HEK293 (cell line): ENCODE measurements at regions not wholly inside any gene's neighbourhood (a gene's known extent, or its start where the extent isn't known, plus 50 kb on each side); places are given as distances from the start of the nearest gene placed in this dataset.

Experiments used
- CTCF ChIA-PET: fragments of 350-600 bp; formaldehyde crosslinking; extraction: SDS; loops from one replicate; lab custom pipeline; 2021; ENCODE audit warnings: antibody characterized with exemption; lab: Yijun Ruan, JAX
- POLR2A ChIA-PET: fragments of 300-600 bp; formaldehyde crosslinking; extraction: SDS; loops from one replicate; lab custom pipeline; 2020; ENCODE audit warnings: antibody characterized with exemption, inconsistent platforms; lab: Yijun Ruan, JAX
- H3K27ac ChIP-seq: fragments of 200-500 bp; sonication (Bioruptor generic); 2 replicates; pipeline ENCODE4 v1.5.1; 2014; ENCODE audit warnings: low read depth, low read length, control low read depth, inconsistent platforms; ENCODE audit errors: extremely low read depth
- H3K36me3 ChIP-seq, 2 experiments: fragments of 200-500 bp in 1 of 2; sonication (Bioruptor generic) in 1 of 2; 1 replicate in 1 of 2; 2 replicates in 1 of 2; pipeline ENCODE4 v1.5.1; 2014 to 2017; ENCODE audit warnings: inconsistent platforms in 2 of 2, low read length in 2 of 2; ENCODE audit not compliant: control insufficient read depth in 2 of 2, insufficient read depth in 1 of 2
- H3K4me1 ChIP-seq: fragments of 200-500 bp; sonication (Bioruptor generic); 2 replicates; pipeline ENCODE4 v1.5.1; 2014; ENCODE audit warnings: mild to moderate bottlenecking, low read length, inconsistent platforms; ENCODE audit not compliant: control insufficient read depth, insufficient read depth
- H3K4me3 ChIP-seq: 2 replicates; pipeline ENCODE4 v1.5.1; 2011; ENCODE audit warnings: low read depth, mild to moderate bottlenecking, control low read depth, low read length, moderate library complexity
- H3K9me3 ChIP-seq: fragments of 200-500 bp; sonication (Bioruptor generic); 2 replicates; pipeline ENCODE4 v1.5.1; 2014; ENCODE audit warnings: low read depth, low read length, inconsistent platforms; ENCODE audit not compliant: control insufficient read depth, insufficient read depth
- EGR2 ChIP-seq: fragments of 450-650 bp; formaldehyde crosslinking; IDR thresholded peaks from 2 replicates; pipeline ENCODE4 v1.5.1; 2016; ENCODE audit warnings: low read depth, missing biosample characterization, missing genetic modification characterization
- GLIS2 ChIP-seq: fragments of 450-650 bp; formaldehyde crosslinking; IDR thresholded peaks from 2 replicates; pipeline ENCODE4 v1.5.1; 2016; ENCODE audit warnings: missing biosample characterization, missing genetic modification characterization
- IKZF3 ChIP-seq: fragments of 450-650 bp; IDR thresholded peaks from 2 replicates; pipeline ENCODE4 v1.5.0; 2018; ENCODE audit warnings: missing biosample characterization, mild to moderate bottlenecking, missing genetic modification characterization, moderate library complexity
- YY1 ChIP-seq: fragments of 450-650 bp; formaldehyde crosslinking; IDR thresholded peaks from 2 replicates; pipeline ENCODE4 v1.5.1; 2018; ENCODE audit warnings: missing biosample characterization, missing genetic modification characterization
- ZFP3 ChIP-seq: fragments of 450-650 bp; formaldehyde crosslinking; IDR thresholded peaks from 2 replicates; pipeline ENCODE4 v1.5.1; 2016; ENCODE audit warnings: low read depth, missing biosample characterization, missing genetic modification characterization
- ZNF133 ChIP-seq: fragments of 450-650 bp; formaldehyde crosslinking; IDR thresholded peaks from 2 replicates; pipeline ENCODE4 v1.5.1; 2016; ENCODE audit warnings: missing biosample characterization, missing genetic modification characterization
- ZNF404 ChIP-seq: fragments of 450-650 bp; formaldehyde crosslinking; IDR thresholded peaks from 2 replicates; pipeline ENCODE4 v1.5.1; 2017; ENCODE audit warnings: missing biosample characterization, missing genetic modification characterization
- ZNF521 ChIP-seq: fragments of 450-650 bp; formaldehyde crosslinking; IDR thresholded peaks from 2 replicates; pipeline ENCODE4 v1.5.1; 2017; ENCODE audit warnings: missing biosample characterization, mild to moderate bottlenecking, missing genetic modification characterization
- ZNF548 ChIP-seq: fragments of 450-650 bp; formaldehyde crosslinking; IDR thresholded peaks from 2 replicates; pipeline ENCODE4 v1.5.1; 2016; ENCODE audit warnings: missing biosample characterization, missing genetic modification characterization
- ZNF549 ChIP-seq: fragments of 450-650 bp; IDR thresholded peaks from 2 replicates; pipeline ENCODE4 v1.5.1; 2018; ENCODE audit warnings: missing biosample characterization, missing genetic modification characterization, mild to moderate bottlenecking, inconsistent platforms, moderate library complexity
- ZNF654 ChIP-seq: fragments of 450-650 bp; formaldehyde crosslinking; IDR thresholded peaks from 2 replicates; pipeline ENCODE4 v1.5.1; 2016; ENCODE audit warnings: low read depth, missing biosample characterization, missing genetic modification characterization
- ZNF792 ChIP-seq: fragments of 450-650 bp; formaldehyde crosslinking; IDR thresholded peaks from 2 replicates; pipeline ENCODE4 v1.5.1; 2016; ENCODE audit warnings: missing biosample characterization, missing genetic modification characterization
- TF ChIP-seq, protein P1 (sequence below): fragments of 450-650 bp; formaldehyde crosslinking; IDR thresholded peaks from 2 replicates; pipeline ENCODE4 v1.5.1; 2016; ENCODE audit warnings: missing biosample characterization, missing genetic modification characterization
- TF ChIP-seq, protein P2 (sequence below): fragments of 450-650 bp; formaldehyde crosslinking; IDR thresholded peaks from 2 replicates; pipeline ENCODE4 v1.5.1; 2016; ENCODE audit warnings: missing biosample characterization, missing genetic modification characterization
- TF ChIP-seq, protein P3 (sequence below): fragments of 450-650 bp; formaldehyde crosslinking; IDR thresholded peaks from 2 replicates; pipeline ENCODE4 v1.5.1; 2016; ENCODE audit warnings: missing biosample characterization, missing genetic modification characterization
- TF ChIP-seq, protein P4 (sequence below): sonication (generic); formaldehyde crosslinking; IDR thresholded peaks from 2 replicates; pipeline ENCODE4 v1.8.1; 2022; ENCODE audit warnings: mild to moderate bottlenecking, moderate library complexity, missing genetic modification reagents
- TF ChIP-seq, protein P5 (sequence below): fragments of 450-650 bp; formaldehyde crosslinking; IDR thresholded peaks from 2 replicates; pipeline ENCODE4 v1.5.0; 2017; ENCODE audit warnings: missing biosample characterization, missing genetic modification characterization, borderline replicate concordance
- TF ChIP-seq, protein P6 (sequence below): fragments of 450-650 bp; IDR thresholded peaks from 2 replicates; pipeline ENCODE4 v1.5.1; 2018; ENCODE audit warnings: missing biosample characterization, mild to moderate bottlenecking, missing genetic modification characterization

DNA sequence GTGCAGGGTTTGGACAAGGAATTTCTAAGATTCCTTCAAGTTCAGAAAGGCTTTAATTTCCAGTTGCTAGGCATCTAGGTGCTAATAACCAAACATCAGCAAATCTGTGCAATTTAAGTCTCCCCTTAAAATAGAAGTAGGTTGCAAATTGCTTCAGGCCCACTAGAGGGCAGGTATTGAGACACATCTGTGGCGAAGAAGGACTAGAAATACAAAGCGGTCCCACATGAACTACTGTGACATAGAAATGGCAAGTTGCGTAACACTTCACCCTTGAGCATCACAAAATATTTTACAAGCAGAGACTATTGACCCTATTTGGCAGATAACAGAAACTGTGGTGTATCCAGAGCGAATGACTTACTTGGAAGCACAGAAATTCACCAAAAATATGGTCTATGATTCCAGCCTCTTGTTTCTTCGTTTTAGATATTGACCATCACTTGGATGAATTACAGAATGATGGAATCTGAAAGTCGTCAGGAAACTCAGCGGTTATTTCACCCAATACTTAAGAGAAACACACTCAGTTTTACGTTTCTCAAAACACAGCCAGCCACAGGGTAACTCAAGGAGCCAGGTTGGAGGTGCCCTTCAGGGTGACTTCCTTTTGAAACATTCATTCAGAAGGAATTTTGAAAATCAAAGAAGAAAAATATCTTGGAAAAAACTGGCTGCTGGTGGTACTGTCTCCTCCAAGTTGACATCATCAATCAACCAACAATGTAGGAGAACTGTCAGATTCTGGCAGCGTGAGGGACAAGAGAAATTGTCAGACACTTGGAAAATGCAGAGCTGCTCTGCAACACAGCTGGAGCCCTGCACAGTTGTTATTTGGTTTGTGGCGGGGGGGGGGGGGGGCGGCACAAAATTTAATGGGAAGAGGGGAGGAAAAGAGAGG lies 256.3 kb upstream of the MINDY3 start:
- TF ChIP-seq, protein P1, sequence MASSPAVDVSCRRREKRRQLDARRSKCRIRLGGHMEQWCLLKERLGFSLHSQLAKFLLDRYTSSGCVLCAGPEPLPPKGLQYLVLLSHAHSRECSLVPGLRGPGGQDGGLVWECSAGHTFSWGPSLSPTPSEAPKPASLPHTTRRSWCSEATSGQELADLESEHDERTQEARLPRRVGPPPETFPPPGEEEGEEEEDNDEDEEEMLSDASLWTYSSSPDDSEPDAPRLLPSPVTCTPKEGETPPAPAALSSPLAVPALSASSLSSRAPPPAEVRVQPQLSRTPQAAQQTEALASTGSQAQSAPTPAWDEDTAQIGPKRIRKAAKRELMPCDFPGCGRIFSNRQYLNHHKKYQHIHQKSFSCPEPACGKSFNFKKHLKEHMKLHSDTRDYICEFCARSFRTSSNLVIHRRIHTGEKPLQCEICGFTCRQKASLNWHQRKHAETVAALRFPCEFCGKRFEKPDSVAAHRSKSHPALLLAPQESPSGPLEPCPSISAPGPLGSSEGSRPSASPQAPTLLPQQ (tag by site-specific recombination): 0 out of 2 replicates have a peak, but pooled peaks have one; percentile 25
- TF ChIP-seq ZNF133 (tag by site-specific recombination) (peak; percentile 65), ZNF654 (tag by site-specific recombination) (peak; percentile 14; the same call in 1 of the 2 replicates), YY1 (tag by site-specific recombination) (no peak)
- H3K36me3 ChIP-seq: no peaks in the 10 kb centered on the region
- H3K9me3 ChIP-seq: no peaks in the 10 kb centered on the region
- no peak overlapping the region for H3K27ac ChIP-seq
- no peaks in the 10 kb centered on the region for H3K4me1 ChIP-seq
- POLR2A ChIA-PET: interaction anchor here (0.7 kb wide), 1 partner anchor 685 kb away, joined by 5 read pairs; no protein-coding TSS in a partner anchor
- CTCF ChIA-PET: interaction anchor here (0.8 to 1.1 kb wide), 5 partner anchors 8 to 576 kb away, joined by 3 to 4 read pairs (median 3); no protein-coding TSS in a partner anchor
- no peak overlapping the region for H3K4me3 ChIP-seq

DNA sequence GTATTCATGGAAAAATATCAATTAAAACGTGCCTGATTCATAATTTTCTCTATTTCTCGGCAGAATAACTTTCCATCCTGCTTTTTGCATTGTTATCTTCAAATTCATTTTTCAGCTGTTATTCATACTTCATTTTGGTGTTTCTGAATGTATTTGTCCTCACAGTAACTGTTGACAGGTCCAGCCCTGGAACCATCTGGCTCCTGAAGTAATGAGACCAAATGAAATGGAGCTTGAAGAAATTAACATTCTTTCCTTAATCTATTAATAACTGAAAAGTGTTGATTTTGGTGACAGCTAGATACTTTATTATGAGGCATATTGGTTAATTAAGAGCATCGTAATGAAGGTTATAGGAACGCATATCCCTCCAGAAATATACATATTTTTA lies 257.0 kb upstream of the MINDY3 start:
- POLR2A ChIA-PET: interaction anchor here (0.7 kb wide), 1 partner anchor 686 kb away, joined by 5 read pairs; no protein-coding TSS in a partner anchor
- Histone ChIP-seq H3K4me3 (no peak overlapping the region), H3K36me3 (no peaks in the 10 kb centered on the region), H3K4me1 (no peaks in the 10 kb centered on the region), H3K27ac (no peak overlapping the region), H3K9me3 (no peaks in the 10 kb centered on the region)
- CTCF ChIA-PET: interaction anchor here (0.8 to 1.1 kb wide), 3 partner anchors 9 to 576 kb away, joined by 3 to 4 read pairs (median 3); no protein-coding TSS in a partner anchor
- no peak for TF ChIP-seq ZNF548 (tag by site-specific recombination)
- no peak for TF ChIP-seq EGR2 (tag by site-specific recombination)
- no peak for TF ChIP-seq ZNF792 (tag by site-specific recombination)
- TF ChIP-seq, protein P2, sequence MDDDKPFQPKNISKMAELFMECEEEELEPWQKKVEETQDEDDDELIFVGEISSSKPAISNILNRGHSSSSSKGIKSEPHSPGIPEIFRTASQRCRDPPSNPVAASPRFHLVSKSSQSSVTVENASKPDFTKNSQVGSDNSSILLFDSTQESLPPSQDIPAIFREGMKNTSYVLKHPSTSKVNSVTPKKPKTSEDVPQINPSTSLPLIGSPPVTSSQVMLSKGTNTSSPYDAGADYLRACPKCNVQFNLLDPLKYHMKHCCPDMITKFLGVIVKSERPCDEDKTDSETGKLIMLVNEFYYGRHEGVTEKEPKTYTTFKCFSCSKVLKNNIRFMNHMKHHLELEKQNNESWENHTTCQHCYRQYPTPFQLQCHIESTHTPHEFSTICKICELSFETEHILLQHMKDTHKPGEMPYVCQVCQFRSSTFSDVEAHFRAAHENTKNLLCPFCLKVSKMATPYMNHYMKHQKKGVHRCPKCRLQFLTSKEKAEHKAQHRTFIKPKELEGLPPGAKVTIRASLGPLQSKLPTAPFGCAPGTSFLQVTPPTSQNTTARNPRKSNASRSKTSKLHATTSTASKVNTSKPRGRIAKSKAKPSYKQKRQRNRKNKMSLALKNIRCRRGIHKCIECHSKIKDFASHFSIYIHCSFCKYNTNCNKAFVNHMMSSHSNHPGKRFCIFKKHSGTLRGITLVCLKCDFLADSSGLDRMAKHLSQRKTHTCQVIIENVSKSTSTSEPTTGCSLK (tag by site-specific recombination): no peak
- TF ChIP-seq GLIS2 (tag by site-specific recombination): no peak
- TF ChIP-seq, protein P3, sequence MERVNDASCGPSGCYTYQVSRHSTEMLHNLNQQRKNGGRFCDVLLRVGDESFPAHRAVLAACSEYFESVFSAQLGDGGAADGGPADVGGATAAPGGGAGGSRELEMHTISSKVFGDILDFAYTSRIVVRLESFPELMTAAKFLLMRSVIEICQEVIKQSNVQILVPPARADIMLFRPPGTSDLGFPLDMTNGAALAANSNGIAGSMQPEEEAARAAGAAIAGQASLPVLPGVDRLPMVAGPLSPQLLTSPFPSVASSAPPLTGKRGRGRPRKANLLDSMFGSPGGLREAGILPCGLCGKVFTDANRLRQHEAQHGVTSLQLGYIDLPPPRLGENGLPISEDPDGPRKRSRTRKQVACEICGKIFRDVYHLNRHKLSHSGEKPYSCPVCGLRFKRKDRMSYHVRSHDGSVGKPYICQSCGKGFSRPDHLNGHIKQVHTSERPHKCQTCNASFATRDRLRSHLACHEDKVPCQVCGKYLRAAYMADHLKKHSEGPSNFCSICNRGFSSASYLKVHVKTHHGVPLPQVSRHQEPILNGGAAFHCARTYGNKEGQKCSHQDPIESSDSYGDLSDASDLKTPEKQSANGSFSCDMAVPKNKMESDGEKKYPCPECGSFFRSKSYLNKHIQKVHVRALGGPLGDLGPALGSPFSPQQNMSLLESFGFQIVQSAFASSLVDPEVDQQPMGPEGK: no peak
- TF ChIP-seq, protein P4, sequence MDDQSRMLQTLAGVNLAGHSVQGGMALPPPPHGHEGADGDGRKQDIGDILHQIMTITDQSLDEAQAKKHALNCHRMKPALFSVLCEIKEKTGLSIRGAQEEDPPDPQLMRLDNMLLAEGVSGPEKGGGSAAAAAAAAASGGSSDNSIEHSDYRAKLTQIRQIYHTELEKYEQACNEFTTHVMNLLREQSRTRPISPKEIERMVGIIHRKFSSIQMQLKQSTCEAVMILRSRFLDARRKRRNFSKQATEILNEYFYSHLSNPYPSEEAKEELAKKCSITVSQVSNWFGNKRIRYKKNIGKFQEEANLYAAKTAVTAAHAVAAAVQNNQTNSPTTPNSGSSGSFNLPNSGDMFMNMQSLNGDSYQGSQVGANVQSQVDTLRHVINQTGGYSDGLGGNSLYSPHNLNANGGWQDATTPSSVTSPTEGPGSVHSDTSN (CRISPR knock-in tag): no peak
- TF ChIP-seq, protein P5, sequence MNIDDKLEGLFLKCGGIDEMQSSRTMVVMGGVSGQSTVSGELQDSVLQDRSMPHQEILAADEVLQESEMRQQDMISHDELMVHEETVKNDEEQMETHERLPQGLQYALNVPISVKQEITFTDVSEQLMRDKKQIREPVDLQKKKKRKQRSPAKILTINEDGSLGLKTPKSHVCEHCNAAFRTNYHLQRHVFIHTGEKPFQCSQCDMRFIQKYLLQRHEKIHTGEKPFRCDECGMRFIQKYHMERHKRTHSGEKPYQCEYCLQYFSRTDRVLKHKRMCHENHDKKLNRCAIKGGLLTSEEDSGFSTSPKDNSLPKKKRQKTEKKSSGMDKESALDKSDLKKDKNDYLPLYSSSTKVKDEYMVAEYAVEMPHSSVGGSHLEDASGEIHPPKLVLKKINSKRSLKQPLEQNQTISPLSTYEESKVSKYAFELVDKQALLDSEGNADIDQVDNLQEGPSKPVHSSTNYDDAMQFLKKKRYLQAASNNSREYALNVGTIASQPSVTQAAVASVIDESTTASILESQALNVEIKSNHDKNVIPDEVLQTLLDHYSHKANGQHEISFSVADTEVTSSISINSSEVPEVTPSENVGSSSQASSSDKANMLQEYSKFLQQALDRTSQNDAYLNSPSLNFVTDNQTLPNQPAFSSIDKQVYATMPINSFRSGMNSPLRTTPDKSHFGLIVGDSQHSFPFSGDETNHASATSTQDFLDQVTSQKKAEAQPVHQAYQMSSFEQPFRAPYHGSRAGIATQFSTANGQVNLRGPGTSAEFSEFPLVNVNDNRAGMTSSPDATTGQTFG (tag by site-specific recombination): no peak
- no peak for TF ChIP-seq ZFP3
- TF ChIP-seq, protein P6, sequence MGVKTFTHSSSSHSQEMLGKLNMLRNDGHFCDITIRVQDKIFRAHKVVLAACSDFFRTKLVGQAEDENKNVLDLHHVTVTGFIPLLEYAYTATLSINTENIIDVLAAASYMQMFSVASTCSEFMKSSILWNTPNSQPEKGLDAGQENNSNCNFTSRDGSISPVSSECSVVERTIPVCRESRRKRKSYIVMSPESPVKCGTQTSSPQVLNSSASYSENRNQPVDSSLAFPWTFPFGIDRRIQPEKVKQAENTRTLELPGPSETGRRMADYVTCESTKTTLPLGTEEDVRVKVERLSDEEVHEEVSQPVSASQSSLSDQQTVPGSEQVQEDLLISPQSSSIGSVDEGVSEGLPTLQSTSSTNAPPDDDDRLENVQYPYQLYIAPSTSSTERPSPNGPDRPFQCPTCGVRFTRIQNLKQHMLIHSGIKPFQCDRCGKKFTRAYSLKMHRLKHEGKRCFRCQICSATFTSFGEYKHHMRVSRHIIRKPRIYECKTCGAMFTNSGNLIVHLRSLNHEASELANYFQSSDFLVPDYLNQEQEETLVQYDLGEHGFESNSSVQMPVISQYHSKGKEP (tag by site-specific recombination): no peak
- TF ChIP-seq IKZF3 (tag by site-specific recombination): no peak
- TF ChIP-seq ZNF549 (tag by site-specific recombination): no peak
- TF ChIP-seq ZNF654 (tag by site-specific recombination): no peak
- no peak for TF ChIP-seq ZNF521 (tag by site-specific recombination)
- TF ChIP-seq ZNF404 (tag by site-specific recombination): no peak
